GM18507 (cell line): ENCODE measurements at regions not wholly inside any gene's neighbourhood (a gene's known extent, or its start where the extent isn't known, plus 50 kb on each side); places are given as distances from the start of the nearest gene placed in this dataset.
"Not testable (repeated sequence)": the region's sequence is repeated elsewhere in the genome, so short reads cannot be mapped to it uniquely, and the experiment has no call there.

Source experiments
- DNase-seq: peaks from one replicate; pipeline ENCODE4 v3.0.0; 2011; ENCODE audit warnings: low read depth; ENCODE audit not compliant: insufficient read length; ENCODE audit errors: extremely low spot score
- FAIRE-seq: peaks from 2 replicates; lab custom pipeline; 2011; peaks lifted over from hg19 to GRCh38; lab: Jason Lieb, UNC

- no peak for FAIRE-seq
- no peak for DNase-seq
Measured at GRCh38 chr1:87981386-87981785, 652.7 kb downstream of the LMO4 start.

- DNase-seq (no peak), FAIRE-seq (no peak)
Measured at GRCh38 chr1:87981810-87982209, 653.1 kb downstream of the LMO4 start.

GRCh38 chr1:87983841-87984240 is 655.2 kb downstream of the LMO4 start:
- no peak for FAIRE-seq
- no peak for DNase-seq

- FAIRE-seq (no peak), DNase-seq (no peak)
Measured at GRCh38 chr1:87985071-87985470, 656.4 kb downstream of the LMO4 start.

GRCh38 chr1:87986130-87986866 is 657.6 kb downstream of the LMO4 start:
- FAIRE-seq (no peak), DNase-seq (no peak)

- FAIRE-seq: no peak
Measured at GRCh38 chr1:87989346-87989745, 660.7 kb downstream of the LMO4 start.

GRCh38 chr1:87992536-87992935 is 663.9 kb downstream of the LMO4 start:
- not testable (repeated sequence) for DNase-seq, FAIRE-seq

More at GRCh38 chr1:87989346-87989745, 660.7 kb downstream of the LMO4 start:
- no peak for DNase-seq

GRCh38 chr1:87993051-87993450 is 664.4 kb downstream of the LMO4 start:
- DNase-seq (no peak), FAIRE-seq (no peak)

- FAIRE-seq (no peak), DNase-seq (no peak)
Measured at GRCh38 chr1:87999852-88000251, 671.2 kb downstream of the LMO4 start.

GRCh38 chr1:88001460-88001859 is 672.8 kb downstream of the LMO4 start:
- FAIRE-seq (no peak), DNase-seq (no peak)

GRCh38 chr1:88003255-88003654 is 674.6 kb downstream of the LMO4 start:
- FAIRE-seq (no peak), DNase-seq (no peak)

GRCh38 chr1:88009916-88010315 is 674.2 kb upstream of the PKN2 start:
- DNase-seq (no peak), FAIRE-seq (no peak)

- DNase-seq (no peak), FAIRE-seq (no peak)
Measured at GRCh38 chr1:88013485-88013884, 670.6 kb upstream of the PKN2 start.

- DNase-seq (no peak), FAIRE-seq (no peak)
Measured at GRCh38 chr1:88014131-88014530, 669.9 kb upstream of the PKN2 start.

- DNase-seq (no peak), FAIRE-seq (no peak)
Measured at GRCh38 chr1:88016947-88017346, 667.1 kb upstream of the PKN2 start.

GRCh38 chr1:88021529-88021928 is 662.5 kb upstream of the PKN2 start:
- DNase-seq: no peak
- no peak for FAIRE-seq

- FAIRE-seq (no peak), DNase-seq (no peak)
Measured at GRCh38 chr1:88022516-88022915, 661.6 kb upstream of the PKN2 start.

GRCh38 chr1:88029142-88029541 is 654.9 kb upstream of the PKN2 start:
- FAIRE-seq (no peak), DNase-seq (no peak)

- no peak for FAIRE-seq
- DNase-seq: no peak
Measured at GRCh38 chr1:88029899-88030298, 654.2 kb upstream of the PKN2 start.

- DNase-seq: no peak
- FAIRE-seq: no peak
Measured at GRCh38 chr1:88035578-88035977, 648.5 kb upstream of the PKN2 start.

- DNase-seq (no peak), FAIRE-seq (no peak)
Measured at GRCh38 chr1:88036345-88037014, 647.6 kb upstream of the PKN2 start.
